OCI-LY3 (cell line): ENCODE measurements at regions not wholly inside any gene's neighbourhood (a gene's known extent, or its start where the extent isn't known, plus 50 kb on each side); places are given as distances from the start of the nearest gene placed in this dataset.

Source experiments
- CTCF ChIP-seq: fragments of 200-600, 300-600 bp; sonication (generic); IDR thresholded peaks from 2 replicates; pipeline ENCODE4 v1.5.1; 2014; ENCODE audit warnings: antibody characterized with exemption, low read length, low read depth
- EZH2phosphoT487 ChIP-seq: fragments of 200-600 bp; shearing (Covaris generic); IDR thresholded peaks from 2 replicates; pipeline ENCODE4 v1.6.1; 2018; ENCODE audit warnings: antibody characterized with exemption, mixed run types, low read depth

DNA sequence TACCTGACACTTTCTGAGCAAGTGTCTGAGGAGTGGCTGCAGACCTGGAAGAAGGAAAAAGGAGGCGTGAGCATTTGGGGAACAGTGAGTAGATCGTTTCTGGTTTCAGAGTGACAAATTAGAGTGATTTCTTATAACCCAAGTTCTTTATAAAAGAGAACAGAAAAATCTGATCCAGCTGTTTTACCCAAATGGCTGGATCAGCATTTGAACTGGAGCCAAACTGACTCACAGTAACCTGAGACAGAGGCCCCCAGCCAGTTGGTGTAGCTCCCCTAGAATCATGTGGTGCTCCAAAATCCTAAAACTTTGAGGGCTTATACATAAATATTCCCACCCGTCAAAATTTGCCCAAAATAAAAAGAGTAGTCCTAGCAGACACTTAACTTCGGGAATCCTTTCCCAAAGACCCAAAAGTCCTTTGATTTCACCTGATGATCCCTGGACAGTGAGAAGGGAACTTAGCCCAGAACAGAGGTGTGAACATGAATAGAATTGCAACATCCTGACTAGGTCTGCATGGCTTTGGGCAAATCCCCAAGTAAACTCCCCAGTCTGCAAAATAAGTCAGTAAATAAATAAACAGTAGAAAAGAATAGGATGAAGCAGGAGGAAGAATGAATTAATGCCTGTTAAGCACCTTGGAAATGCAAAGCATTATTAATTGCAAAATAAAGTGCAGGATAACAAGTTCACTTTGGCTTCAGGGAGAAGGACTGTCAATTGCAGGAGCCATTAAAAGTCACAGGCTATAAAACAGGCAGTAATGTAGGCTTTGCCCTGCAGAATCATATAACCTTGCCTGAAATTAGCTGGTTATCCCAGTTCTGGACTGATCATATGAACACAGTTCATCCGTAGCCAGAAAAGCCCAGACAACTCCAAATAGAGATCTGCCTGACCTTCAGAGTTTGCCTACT, 262.0 kb upstream of the JARID2 start:
- TF ChIP-seq CTCF = no peak
- TF ChIP-seq EZH2phosphoT487 = no peak
